ENCODE measurements at regions not wholly inside any gene's neighbourhood (a gene's known extent, or its start where the extent isn't known, plus 50 kb on each side); places are given as distances from the start of the nearest gene placed in this dataset.

DNA sequence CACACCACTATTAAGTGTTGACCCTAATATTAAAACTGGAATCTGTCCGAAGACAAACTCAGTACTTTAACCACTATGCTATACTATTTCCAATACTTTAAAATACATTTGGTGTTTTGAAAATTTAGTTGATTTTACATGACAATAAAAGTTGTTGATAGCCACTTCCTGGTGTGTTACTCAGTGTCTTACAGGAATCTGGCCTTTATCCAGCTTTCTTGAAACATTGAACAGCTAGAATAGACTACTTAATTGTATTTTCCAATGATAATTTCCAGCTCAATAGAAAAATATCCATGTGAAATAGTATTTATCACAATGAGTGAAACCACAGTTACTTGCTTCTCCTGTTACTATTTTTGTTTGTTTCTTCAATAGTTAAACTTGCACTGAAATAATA lies 369.6 kb upstream of the ADGRL4 start:
- TF ChIP-seq, protein P1, sequence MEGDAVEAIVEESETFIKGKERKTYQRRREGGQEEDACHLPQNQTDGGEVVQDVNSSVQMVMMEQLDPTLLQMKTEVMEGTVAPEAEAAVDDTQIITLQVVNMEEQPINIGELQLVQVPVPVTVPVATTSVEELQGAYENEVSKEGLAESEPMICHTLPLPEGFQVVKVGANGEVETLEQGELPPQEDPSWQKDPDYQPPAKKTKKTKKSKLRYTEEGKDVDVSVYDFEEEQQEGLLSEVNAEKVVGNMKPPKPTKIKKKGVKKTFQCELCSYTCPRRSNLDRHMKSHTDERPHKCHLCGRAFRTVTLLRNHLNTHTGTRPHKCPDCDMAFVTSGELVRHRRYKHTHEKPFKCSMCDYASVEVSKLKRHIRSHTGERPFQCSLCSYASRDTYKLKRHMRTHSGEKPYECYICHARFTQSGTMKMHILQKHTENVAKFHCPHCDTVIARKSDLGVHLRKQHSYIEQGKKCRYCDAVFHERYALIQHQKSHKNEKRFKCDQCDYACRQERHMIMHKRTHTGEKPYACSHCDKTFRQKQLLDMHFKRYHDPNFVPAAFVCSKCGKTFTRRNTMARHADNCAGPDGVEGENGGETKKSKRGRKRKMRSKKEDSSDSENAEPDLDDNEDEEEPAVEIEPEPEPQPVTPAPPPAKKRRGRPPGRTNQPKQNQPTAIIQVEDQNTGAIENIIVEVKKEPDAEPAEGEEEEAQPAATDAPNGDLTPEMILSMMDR (IDR thresholded peaks at IDR 0.05), result no peak
- Histone ChIP-seq H3K27ac (no peak overlapping the region), H3K9me3 (no peaks in the 10 kb centered on the region), H3K4me3 (no peak overlapping the region), H3K4me1 (no peaks in the 10 kb centered on the region), H3K36me3 (no peaks in the 10 kb centered on the region), H3K27me3 (no peaks in the 10 kb centered on the region)
- DNase-seq (ENCODE audit: low spot score), result no peak

GRCh38 chr1:79375352-79375751 lies 368.8 kb upstream of the ADGRL4 start:
- H3K27ac ChIP-seq, result no peak overlapping the region
- H3K4me3 ChIP-seq, result no peak overlapping the region
- TF ChIP-seq, protein P1 (IDR thresholded peaks at IDR 0.05), result no peak
- H3K4me1 ChIP-seq, result no peaks in the 10 kb centered on the region
- H3K9me3 ChIP-seq, result no peaks in the 10 kb centered on the region
- DNase-seq (ENCODE audit: low spot score), result no peak
- H3K36me3 ChIP-seq, result no peaks in the 10 kb centered on the region
- H3K27me3 ChIP-seq, result no peaks in the 10 kb centered on the region

GRCh38 chr1:79374397-79374796 lies 367.9 kb upstream of the ADGRL4 start:
- no peaks in the 10 kb centered on the region for H3K27me3 ChIP-seq
- H3K4me3 ChIP-seq, result no peak overlapping the region
- no peaks in the 10 kb centered on the region for H3K9me3 ChIP-seq
- DNase-seq (ENCODE audit: low spot score), result no peak
- no peaks in the 10 kb centered on the region for H3K4me1 ChIP-seq
- TF ChIP-seq, protein P1 (IDR thresholded peaks at IDR 0.05), result no peak
- H3K36me3 ChIP-seq, result no peaks in the 10 kb centered on the region
- H3K27ac ChIP-seq, result no peak overlapping the region

DNA sequence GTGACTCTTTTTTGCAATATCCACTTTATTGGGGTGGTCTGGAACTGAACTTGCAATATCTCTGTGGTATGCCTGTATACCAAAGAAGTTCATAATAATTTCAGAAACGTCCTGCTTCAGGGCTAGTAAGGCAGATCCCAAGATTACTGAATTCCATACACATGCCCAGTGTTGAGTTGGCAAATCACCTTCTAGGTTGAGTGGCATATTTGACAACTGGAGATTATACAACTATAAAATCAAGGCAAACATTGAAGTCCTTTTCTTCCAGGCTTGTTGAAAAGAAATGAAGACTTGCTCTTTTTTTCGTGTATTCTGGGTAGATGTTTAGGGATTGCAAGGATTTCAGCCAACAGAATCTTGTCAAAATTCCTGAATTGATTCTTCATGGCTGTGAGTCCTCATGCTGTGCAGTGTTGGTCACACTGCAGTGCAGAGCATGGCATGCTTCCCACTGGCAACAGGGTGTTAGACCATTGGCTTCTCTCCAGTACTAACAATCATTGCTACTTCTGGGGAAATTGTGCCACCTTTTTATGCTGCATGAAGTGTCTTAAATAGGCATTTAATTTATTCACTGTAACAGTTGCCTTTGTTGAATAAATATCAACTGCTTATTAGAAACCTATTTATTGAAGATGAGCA lies 367.1 kb upstream of the ADGRL4 start:
- no peak for DNase-seq (ENCODE audit: low spot score)
- no peaks in the 10 kb centered on the region for H3K4me1 ChIP-seq
- no peaks in the 10 kb centered on the region for H3K27me3 ChIP-seq
- H3K27ac ChIP-seq, result no peak overlapping the region
- TF ChIP-seq, protein P1 (IDR thresholded peaks at IDR 0.05), result no peak
- H3K36me3 ChIP-seq, result no peaks in the 10 kb centered on the region
- H3K9me3 ChIP-seq, result no peaks in the 10 kb centered on the region
- no peak overlapping the region for H3K4me3 ChIP-seq

- Histone ChIP-seq H3K36me3 (no peaks in the 10 kb centered on the region), H3K9me3 (no peaks in the 10 kb centered on the region), H3K4me3 (no peak overlapping the region), H3K4me1 (no peaks in the 10 kb centered on the region), H3K27ac (no peak overlapping the region), H3K27me3 (no peaks in the 10 kb centered on the region)
- TF ChIP-seq, protein P1 (IDR thresholded peaks at IDR 0.05), result no peak
- no peak for DNase-seq (ENCODE audit: low spot score)
Observed at GRCh38 chr1:79371802-79372201, 365.3 kb upstream of the ADGRL4 start.

GRCh38 chr1:79369091-79369490 lies 362.6 kb upstream of the ADGRL4 start:
- Histone ChIP-seq H3K36me3 (no peaks in the 10 kb centered on the region), H3K9me3 (no peaks in the 10 kb centered on the region), H3K4me1 (no peaks in the 10 kb centered on the region), H3K4me3 (no peak overlapping the region), H3K27me3 (no peaks in the 10 kb centered on the region), H3K27ac (no peak overlapping the region)
- TF ChIP-seq, protein P1 (IDR thresholded peaks at IDR 0.05), result no peak
- DNase-seq (ENCODE audit: low spot score), result no peak

All from right atrium auricular region (tissue), 2 donors.